ENCODE measurements at regions not wholly inside any gene's neighbourhood (a gene's known extent, or its start where the extent isn't known, plus 50 kb on each side); places are given as distances from the start of the nearest gene placed in this dataset.

- no peak overlapping the region for H3K27ac ChIP-seq (ENCODE audit: insufficient read length, low read depth, low read length)
- no peak overlapping the region for H3K9ac ChIP-seq (ENCODE audit: extremely low read depth, insufficient read length, low read length)
- H3K9me3 ChIP-seq (ENCODE audit: control insufficient read depth, low read depth, low read length), result no peaks in the 10 kb centered on the region
- H3K4me2 ChIP-seq (ENCODE audit: insufficient read depth, insufficient read length, low read length), result no peak overlapping the region
- H3K27ac Mint-ChIP-seq, result no peak overlapping the region
- no peak overlapping the region for H4K5ac ChIP-seq (ENCODE audit: insufficient read length, low read depth, low read length)
- H3K27me3 Mint-ChIP-seq (ENCODE audit: low read depth), result no peaks in the 10 kb centered on the region
- no peak overlapping the region for H3T11ph ChIP-seq (ENCODE audit: low read length)
- no peaks in the 10 kb centered on the region for H3K23me2 ChIP-seq (ENCODE audit: insufficient read length, low read depth, low read length, poor library complexity, severe bottlenecking)
- DNase-seq, result peak; percentile 40
- no peak overlapping the region for H2BK20ac ChIP-seq (ENCODE audit: low read depth, low read length, poor library complexity, severe bottlenecking)
- H3K4me3 Mint-ChIP-seq, result no peak overlapping the region
- no peak overlapping the region for H2AFZ ChIP-seq (ENCODE audit: low read length)
- no peak overlapping the region for H2BK5ac ChIP-seq (ENCODE audit: insufficient read length, low read length)
- no peak overlapping the region for H3K23ac ChIP-seq (ENCODE audit: insufficient read length, low read depth, low read length)
- no peak overlapping the region for H4K91ac ChIP-seq (ENCODE audit: insufficient read length, low read depth, low read length)
- H3K4me1 ChIP-seq (ENCODE audit: insufficient read depth, low read length), result no peaks in the 10 kb centered on the region
- no peak overlapping the region for H2BK12ac ChIP-seq (ENCODE audit: insufficient read length, low read depth, low read length)
- H3K36me3 Mint-ChIP-seq (ENCODE audit: insufficient read depth in 1 of 3, low read depth in 3 of 3), result peaks cover 2 to 5% (median 2%) of the 10 kb centered on the region in 3 experiments; a peak in 5 of 7 replicates
- no peak overlapping the region for H2BK120ac ChIP-seq (ENCODE audit: low read depth, low read length, poor library complexity, severe bottlenecking)
- H4K8ac ChIP-seq (replicated peaks; ENCODE audit: insufficient read length, low read depth, low read length), result no peak overlapping the region
- H3K56ac ChIP-seq (ENCODE audit: insufficient read length, low read depth, low read length), result no peak overlapping the region
- no peak overlapping the region for H3K14ac ChIP-seq (ENCODE audit: insufficient read depth, low read length)
- H3K4me1 Mint-ChIP-seq, result peaks cover 4% of the 10 kb centered on the region in 2 experiments; a peak in 3 of 4 replicates
- no peak overlapping the region for H3K18ac ChIP-seq (ENCODE audit: insufficient read length, low read depth, low read length)
- no peak overlapping the region for H2BK15ac ChIP-seq (ENCODE audit: low read depth, low read length)
- no peaks in the 10 kb centered on the region for H3K79me1 ChIP-seq (ENCODE audit: insufficient read depth, low read depth, low read length, poor library complexity, severe bottlenecking)
- H4K20me1 ChIP-seq (ENCODE audit: control insufficient read depth, insufficient read depth, insufficient read length), result no peaks in the 10 kb centered on the region
- H3K79me2 ChIP-seq (ENCODE audit: insufficient read depth, low read length), result no peaks in the 10 kb centered on the region
- TF ChIP-seq, protein P1, sequence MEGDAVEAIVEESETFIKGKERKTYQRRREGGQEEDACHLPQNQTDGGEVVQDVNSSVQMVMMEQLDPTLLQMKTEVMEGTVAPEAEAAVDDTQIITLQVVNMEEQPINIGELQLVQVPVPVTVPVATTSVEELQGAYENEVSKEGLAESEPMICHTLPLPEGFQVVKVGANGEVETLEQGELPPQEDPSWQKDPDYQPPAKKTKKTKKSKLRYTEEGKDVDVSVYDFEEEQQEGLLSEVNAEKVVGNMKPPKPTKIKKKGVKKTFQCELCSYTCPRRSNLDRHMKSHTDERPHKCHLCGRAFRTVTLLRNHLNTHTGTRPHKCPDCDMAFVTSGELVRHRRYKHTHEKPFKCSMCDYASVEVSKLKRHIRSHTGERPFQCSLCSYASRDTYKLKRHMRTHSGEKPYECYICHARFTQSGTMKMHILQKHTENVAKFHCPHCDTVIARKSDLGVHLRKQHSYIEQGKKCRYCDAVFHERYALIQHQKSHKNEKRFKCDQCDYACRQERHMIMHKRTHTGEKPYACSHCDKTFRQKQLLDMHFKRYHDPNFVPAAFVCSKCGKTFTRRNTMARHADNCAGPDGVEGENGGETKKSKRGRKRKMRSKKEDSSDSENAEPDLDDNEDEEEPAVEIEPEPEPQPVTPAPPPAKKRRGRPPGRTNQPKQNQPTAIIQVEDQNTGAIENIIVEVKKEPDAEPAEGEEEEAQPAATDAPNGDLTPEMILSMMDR (conservative IDR thresholded peaks at IDR 0.05), result peak; percentile 54; the same call in 2 of the 3 replicates
- no peaks in the 10 kb centered on the region for H3K27me3 ChIP-seq (ENCODE audit: insufficient read depth, low read length)
- H2AK5ac ChIP-seq (ENCODE audit: insufficient read length, low read length), result no peak overlapping the region
- H3K4ac ChIP-seq (ENCODE audit: low read depth, low read length), result no peak overlapping the region
- H3K9me3 Mint-ChIP-seq, result peaks cover 0 to 6% of the 10 kb centered on the region in 2 experiments; a peak in 2 of 5 replicates
- no CpG with 5 or more reads among the region's 8 CpGs for WGBS (ENCODE audit: extremely low coverage, insufficient read length, low lambda C conversion rate)
Measured at GRCh38 chr16:27671410-27671809, 121.5 kb downstream of the KATNIP start.
